ENCODE measurements at regions not wholly inside any gene's neighbourhood (a gene's known extent, or its start where the extent isn't known, plus 50 kb on each side); places are given as distances from the start of the nearest gene placed in this dataset.

DNA sequence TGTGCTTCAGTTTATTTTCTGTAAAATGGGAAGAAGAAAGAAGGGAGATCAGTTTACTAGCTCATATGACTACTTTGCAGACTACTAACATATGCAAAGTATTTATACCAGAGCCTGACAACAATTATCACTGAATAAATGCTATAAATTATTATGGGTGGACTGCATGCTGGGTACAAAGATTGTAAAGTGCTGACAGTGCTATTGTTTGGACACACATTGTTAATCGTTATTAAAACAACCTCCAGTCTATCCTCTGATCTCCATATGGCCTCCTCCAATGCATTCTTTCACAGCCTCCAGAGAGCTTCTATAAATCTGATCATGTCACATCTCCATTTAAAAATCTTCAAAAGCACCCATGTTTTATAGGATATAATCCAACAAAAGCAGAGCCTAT is 90.1 kb upstream of the HS3ST1 start:
- TF ChIP-seq, protein P1, sequence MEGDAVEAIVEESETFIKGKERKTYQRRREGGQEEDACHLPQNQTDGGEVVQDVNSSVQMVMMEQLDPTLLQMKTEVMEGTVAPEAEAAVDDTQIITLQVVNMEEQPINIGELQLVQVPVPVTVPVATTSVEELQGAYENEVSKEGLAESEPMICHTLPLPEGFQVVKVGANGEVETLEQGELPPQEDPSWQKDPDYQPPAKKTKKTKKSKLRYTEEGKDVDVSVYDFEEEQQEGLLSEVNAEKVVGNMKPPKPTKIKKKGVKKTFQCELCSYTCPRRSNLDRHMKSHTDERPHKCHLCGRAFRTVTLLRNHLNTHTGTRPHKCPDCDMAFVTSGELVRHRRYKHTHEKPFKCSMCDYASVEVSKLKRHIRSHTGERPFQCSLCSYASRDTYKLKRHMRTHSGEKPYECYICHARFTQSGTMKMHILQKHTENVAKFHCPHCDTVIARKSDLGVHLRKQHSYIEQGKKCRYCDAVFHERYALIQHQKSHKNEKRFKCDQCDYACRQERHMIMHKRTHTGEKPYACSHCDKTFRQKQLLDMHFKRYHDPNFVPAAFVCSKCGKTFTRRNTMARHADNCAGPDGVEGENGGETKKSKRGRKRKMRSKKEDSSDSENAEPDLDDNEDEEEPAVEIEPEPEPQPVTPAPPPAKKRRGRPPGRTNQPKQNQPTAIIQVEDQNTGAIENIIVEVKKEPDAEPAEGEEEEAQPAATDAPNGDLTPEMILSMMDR (IDR thresholded peaks at IDR 0.05), result no peak
- TF ChIP-seq POLR2A (IDR thresholded peaks at IDR 0.05), result no peak

Data from heart left ventricle (tissue), 13 donors.